ENCODE measurements at regions not wholly inside any gene's neighbourhood (a gene's known extent, or its start where the extent isn't known, plus 50 kb on each side); places are given as distances from the start of the nearest gene placed in this dataset.
"Not testable (repeated sequence)": the region's sequence is repeated elsewhere in the genome, so short reads cannot be mapped to it uniquely, and the experiment has no call there.

DNA sequence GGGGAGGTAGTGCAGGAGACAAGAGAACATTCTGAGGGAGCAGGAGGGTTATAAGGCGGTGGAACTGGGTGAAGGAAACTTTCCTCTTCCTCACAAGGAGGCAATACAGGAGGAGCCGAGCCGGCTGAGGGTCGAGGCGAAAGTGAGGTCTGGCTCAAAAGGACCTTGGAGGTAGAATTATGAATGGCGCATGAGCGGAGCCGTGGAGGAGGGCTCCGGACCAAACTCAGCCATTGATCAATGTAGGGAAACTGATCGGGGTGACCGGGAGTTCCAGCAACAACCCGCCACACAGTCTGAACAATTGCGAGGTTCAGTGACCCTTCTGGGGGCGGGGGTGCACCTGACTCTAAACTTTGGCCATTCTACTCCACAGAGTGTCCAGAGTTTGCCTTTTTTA is 118.7 kb upstream of the PZP start:
- TF ChIP-seq EZH2 (IDR thresholded peaks at IDR 0.05; ENCODE audit: low read depth) = not testable (repeated sequence)
- TF ChIP-seq, protein P1, sequence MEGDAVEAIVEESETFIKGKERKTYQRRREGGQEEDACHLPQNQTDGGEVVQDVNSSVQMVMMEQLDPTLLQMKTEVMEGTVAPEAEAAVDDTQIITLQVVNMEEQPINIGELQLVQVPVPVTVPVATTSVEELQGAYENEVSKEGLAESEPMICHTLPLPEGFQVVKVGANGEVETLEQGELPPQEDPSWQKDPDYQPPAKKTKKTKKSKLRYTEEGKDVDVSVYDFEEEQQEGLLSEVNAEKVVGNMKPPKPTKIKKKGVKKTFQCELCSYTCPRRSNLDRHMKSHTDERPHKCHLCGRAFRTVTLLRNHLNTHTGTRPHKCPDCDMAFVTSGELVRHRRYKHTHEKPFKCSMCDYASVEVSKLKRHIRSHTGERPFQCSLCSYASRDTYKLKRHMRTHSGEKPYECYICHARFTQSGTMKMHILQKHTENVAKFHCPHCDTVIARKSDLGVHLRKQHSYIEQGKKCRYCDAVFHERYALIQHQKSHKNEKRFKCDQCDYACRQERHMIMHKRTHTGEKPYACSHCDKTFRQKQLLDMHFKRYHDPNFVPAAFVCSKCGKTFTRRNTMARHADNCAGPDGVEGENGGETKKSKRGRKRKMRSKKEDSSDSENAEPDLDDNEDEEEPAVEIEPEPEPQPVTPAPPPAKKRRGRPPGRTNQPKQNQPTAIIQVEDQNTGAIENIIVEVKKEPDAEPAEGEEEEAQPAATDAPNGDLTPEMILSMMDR (conservative IDR thresholded peaks at IDR 0.05) = not testable (repeated sequence)
